K562 (cell line): ENCODE measurements at regions not wholly inside any gene's neighbourhood (a gene's known extent, or its start where the extent isn't known, plus 50 kb on each side); places are given as distances from the start of the nearest gene placed in this dataset.

ENCODE experiments used
- ARID4B ChIP-seq: sonication (generic); formaldehyde crosslinking; IDR thresholded peaks from 2 replicates; pipeline ENCODE4 v1.8.0; 2022; ENCODE audit warnings: mild to moderate bottlenecking, missing genetic modification reagents
- ESRRB ChIP-seq: fragments of 250-450 bp; sonication (Bioruptor Pico); IDR thresholded peaks from 2 replicates; pipeline ENCODE4 v1.5.0; 2020; ENCODE audit warnings: mild to moderate bottlenecking, moderate library complexity, borderline replicate concordance
- FOXA3 ChIP-seq, 2 experiments: fragments of 450-650 bp in 1 of 2; sonication (generic) in 1 of 2; formaldehyde crosslinking; IDR thresholded peaks in 1 of 2; conservative IDR thresholded peaks in 1 of 2; 2 replicates each; pipeline versions ENCODE4 v1.4.0 to v1.8.0; 2020 to 2022; ENCODE audit warnings: mild to moderate bottlenecking in 2 of 2, missing genetic modification reagents in 1 of 2
- SFPQ ChIP-seq: fragments of 200-400 bp; formaldehyde crosslinking; IDR thresholded peaks from 2 replicates; pipeline ENCODE4 v1.6.1; 2017; ENCODE audit warnings: mild to moderate bottlenecking, low read depth, low read length, moderate library complexity
- ZBTB40 ChIP-seq, 2 experiments: fragments of 450-650 bp in 1 of 2; sonication (generic) in 1 of 2; formaldehyde crosslinking in 1 of 2; IDR thresholded peaks; 2 replicates each; pipeline versions ENCODE4 v1.7.1 to v1.9.0; 2016 to 2022; ENCODE audit warnings: inconsistent platforms in 1 of 2, mild to moderate bottlenecking in 1 of 2, missing genetic modification reagents in 1 of 2
- ZNF212 ChIP-seq: fragments of 450-650 bp; formaldehyde crosslinking; IDR thresholded peaks from 2 replicates; pipeline ENCODE4 v1.4.0; 2020; ENCODE audit warnings: mild to moderate bottlenecking

GRCh38 chr22:22035771-22036314, 53.3 kb upstream of the TOP3B start (continued):
- TF ChIP-seq ZBTB40 (IDR thresholded peaks at IDR 0.05) (no peak), ZBTB40 (CRISPR knock-in tag; IDR thresholded peaks at IDR 0.05) (0 out of 2 replicates have a peak, but pooled peaks have one; percentile 7), ARID4B (CRISPR knock-in tag) (0 out of 2 replicates have a peak, but pooled peaks have one; percentile 41), ZNF212 (no peak), ESRRB (CRISPR knock-in tag) (no peak), SFPQ (no peak), FOXA3 (CRISPR knock-in tag; conservative IDR thresholded peaks at IDR 0.05 in 1 of 2, IDR thresholded peaks at IDR 0.05 in 1 of 2) (peak in 1 of 2 experiments; percentile 41; a peak in 1 of 4 replicates)
